KMS-11 (cell line): ENCODE measurements at regions not wholly inside any gene's neighbourhood (a gene's known extent, or its start where the extent isn't known, plus 50 kb on each side); places are given as distances from the start of the nearest gene placed in this dataset.

Experiments used
- H2AFZ ChIP-seq: fragments of 200-600 bp; sonication (generic); 2 replicates; pipeline ENCODE4 v1.6.1; 2016; ENCODE audit warnings: antibody characterized with exemption, mixed run types, low read depth
- H3K27ac ChIP-seq: fragments of 200-600 bp; sonication (generic); 2 replicates; pipeline ENCODE4 v1.6.1; 2016; ENCODE audit warnings: mild to moderate bottlenecking, mixed run types
- H3K27me3 ChIP-seq: fragments of 200-600 bp; sonication (generic); 2 replicates; pipeline ENCODE4 v1.6.1; 2017; ENCODE audit warnings: mild to moderate bottlenecking, low read depth, mixed run types, moderate library complexity; ENCODE audit not compliant: insufficient read depth
- H3K36me3 ChIP-seq: fragments of 200-600 bp; sonication (generic); 2 replicates; pipeline ENCODE4 v1.6.1; 2017; ENCODE audit warnings: mild to moderate bottlenecking, mixed run types; ENCODE audit not compliant: insufficient read depth
- H3K4me1 ChIP-seq: fragments of 200-600 bp; sonication (generic); 2 replicates; pipeline ENCODE4 v1.6.1; 2016; ENCODE audit warnings: mild to moderate bottlenecking, low read depth, mixed run types; ENCODE audit not compliant: poor library complexity, severe bottlenecking
- H3K4me2 ChIP-seq: fragments of 200-600 bp; sonication (generic); 2 replicates; pipeline ENCODE4 v1.7.0; 2016; ENCODE audit warnings: mild to moderate bottlenecking, mixed run types
- H3K4me3 ChIP-seq: fragments of 200-600 bp; sonication (generic); IDR thresholded peaks from 2 replicates; pipeline ENCODE4 v1.6.1; 2017; ENCODE audit warnings: low read depth, low read length, mixed read lengths; ENCODE audit not compliant: insufficient read depth
- H3K79me2 ChIP-seq: fragments of 200-600 bp; sonication (generic); 2 replicates; pipeline ENCODE4 v1.6.1; 2016; ENCODE audit warnings: low read depth, mixed run types; ENCODE audit not compliant: insufficient read depth
- H3K9ac ChIP-seq: fragments of 200-600 bp; sonication (generic); 2 replicates; pipeline ENCODE4 v1.6.1; 2016; ENCODE audit warnings: mild to moderate bottlenecking, mixed run types
- H4K20me1 ChIP-seq: fragments of 200-600 bp; sonication (generic); 2 replicates; pipeline ENCODE4 v1.6.1; 2016; ENCODE audit warnings: mild to moderate bottlenecking, mixed run types; ENCODE audit not compliant: insufficient read depth
- TF ChIP-seq, protein P1 (sequence below): fragments of 200-600 bp; sonication (generic); conservative IDR thresholded peaks from 2 replicates; pipeline ENCODE4 v1.6.1; 2017; ENCODE audit warnings: low read depth, mild to moderate bottlenecking, antibody characterized with exemption, low read length, moderate library complexity, mixed read lengths

DNA sequence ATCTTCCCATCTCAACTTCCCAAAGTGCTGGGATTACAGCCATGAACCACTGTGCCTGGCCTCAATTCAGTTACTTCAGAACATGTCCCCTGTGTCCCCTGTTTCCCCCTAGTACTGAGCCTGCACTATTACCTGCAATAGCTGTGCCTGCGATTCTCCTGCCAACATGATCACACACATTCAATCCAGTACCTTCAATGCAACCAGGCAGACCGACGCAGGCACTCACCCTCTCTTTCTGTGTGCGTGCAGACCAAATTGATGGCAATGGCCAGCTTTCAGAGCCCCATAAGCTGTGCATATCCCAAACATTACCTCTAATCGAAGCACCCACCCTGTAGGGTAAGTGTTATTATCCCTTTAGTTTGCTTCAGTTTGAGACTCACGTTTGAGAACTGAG, 73.0 kb upstream of the EPHB3 start:
- no peak overlapping the region for H3K9ac ChIP-seq
- TF ChIP-seq, protein P1, sequence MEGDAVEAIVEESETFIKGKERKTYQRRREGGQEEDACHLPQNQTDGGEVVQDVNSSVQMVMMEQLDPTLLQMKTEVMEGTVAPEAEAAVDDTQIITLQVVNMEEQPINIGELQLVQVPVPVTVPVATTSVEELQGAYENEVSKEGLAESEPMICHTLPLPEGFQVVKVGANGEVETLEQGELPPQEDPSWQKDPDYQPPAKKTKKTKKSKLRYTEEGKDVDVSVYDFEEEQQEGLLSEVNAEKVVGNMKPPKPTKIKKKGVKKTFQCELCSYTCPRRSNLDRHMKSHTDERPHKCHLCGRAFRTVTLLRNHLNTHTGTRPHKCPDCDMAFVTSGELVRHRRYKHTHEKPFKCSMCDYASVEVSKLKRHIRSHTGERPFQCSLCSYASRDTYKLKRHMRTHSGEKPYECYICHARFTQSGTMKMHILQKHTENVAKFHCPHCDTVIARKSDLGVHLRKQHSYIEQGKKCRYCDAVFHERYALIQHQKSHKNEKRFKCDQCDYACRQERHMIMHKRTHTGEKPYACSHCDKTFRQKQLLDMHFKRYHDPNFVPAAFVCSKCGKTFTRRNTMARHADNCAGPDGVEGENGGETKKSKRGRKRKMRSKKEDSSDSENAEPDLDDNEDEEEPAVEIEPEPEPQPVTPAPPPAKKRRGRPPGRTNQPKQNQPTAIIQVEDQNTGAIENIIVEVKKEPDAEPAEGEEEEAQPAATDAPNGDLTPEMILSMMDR: no peak
- H3K36me3 ChIP-seq: no peaks in the 10 kb centered on the region
- H3K79me2 ChIP-seq: no peaks in the 10 kb centered on the region
- no peak overlapping the region for H2AFZ ChIP-seq
- H4K20me1 ChIP-seq: no peaks in the 10 kb centered on the region
- no peaks in the 10 kb centered on the region for H3K27me3 ChIP-seq
- H3K27ac ChIP-seq: no peak overlapping the region
- no peak overlapping the region for H3K4me2 ChIP-seq
- no peaks in the 10 kb centered on the region for H3K4me1 ChIP-seq
- H3K4me3 ChIP-seq: no peak overlapping the region

DNA sequence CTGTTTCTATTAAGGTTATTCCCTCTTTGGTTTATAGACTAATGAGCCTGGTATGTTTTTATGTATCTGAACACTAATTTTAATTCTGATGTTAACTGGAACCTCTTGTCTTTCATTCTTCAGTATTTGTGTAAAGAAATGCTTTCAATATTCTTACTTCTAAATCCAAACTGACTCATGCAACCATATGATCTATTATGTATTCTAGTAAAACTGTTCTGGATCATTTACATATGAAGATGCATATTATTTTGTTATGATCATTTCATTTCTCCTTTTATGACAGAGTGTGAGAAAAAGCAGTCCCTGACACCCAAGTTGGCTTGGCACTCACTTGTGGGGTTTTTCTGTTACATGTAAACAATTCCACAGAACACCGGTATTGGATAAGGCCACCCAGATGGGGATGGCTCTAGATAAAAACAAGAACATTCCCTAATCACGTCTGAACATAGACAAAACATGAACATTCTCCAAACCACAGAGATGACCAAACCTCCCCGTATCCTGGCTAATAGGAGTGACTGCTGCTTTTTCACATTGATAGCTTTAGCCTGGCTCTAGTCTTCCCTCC, 72.2 kb upstream of the EPHB3 start:
- H3K4me1 ChIP-seq: no peaks in the 10 kb centered on the region
- no peaks in the 10 kb centered on the region for H3K36me3 ChIP-seq
- H3K79me2 ChIP-seq: no peaks in the 10 kb centered on the region
- no peak overlapping the region for H2AFZ ChIP-seq
- H3K4me3 ChIP-seq: no peak overlapping the region
- H3K9ac ChIP-seq: no peak overlapping the region
- H3K27me3 ChIP-seq: no peaks in the 10 kb centered on the region
- TF ChIP-seq, protein P1: no peak
- H3K4me2 ChIP-seq: no peak overlapping the region
- H4K20me1 ChIP-seq: no peaks in the 10 kb centered on the region
- H3K27ac ChIP-seq: no peak overlapping the region

DNA sequence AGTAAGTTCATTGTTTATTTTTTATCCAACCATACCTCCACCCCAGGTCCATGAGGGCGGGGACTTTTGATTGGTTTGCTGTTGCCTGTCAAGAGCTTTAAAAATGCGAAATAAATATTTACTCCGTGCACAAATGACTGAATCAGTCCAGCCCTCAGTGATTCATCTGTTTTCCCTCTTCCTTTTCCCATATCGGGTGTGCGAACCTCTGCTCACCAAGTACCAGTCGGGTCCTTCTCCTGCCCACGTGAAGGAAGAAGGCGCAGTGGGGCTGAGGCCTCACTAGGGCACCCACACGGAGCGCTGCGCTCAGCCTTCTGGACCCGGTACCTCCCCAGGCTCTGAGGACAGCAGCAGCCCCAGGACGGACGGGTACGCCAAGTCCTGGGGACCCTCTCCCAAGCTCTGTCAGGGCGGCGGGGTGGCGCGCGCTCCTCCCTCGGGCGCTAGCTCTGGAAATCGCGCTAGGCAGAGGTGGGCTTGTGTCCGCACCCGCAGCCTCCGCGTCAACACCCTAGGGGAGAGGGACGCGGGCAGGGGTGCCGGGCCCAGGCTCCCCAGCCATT, 70.5 kb upstream of the EPHB3 start:
- Histone ChIP-seq H3K36me3 (no peaks in the 10 kb centered on the region), H3K79me2 (no peaks in the 10 kb centered on the region), H2AFZ (no peak overlapping the region), H3K4me3 (no peak overlapping the region), H4K20me1 (no peaks in the 10 kb centered on the region), H3K4me1 (no peaks in the 10 kb centered on the region), H3K27me3 (no peaks in the 10 kb centered on the region), H3K9ac (no peak overlapping the region), H3K4me2 (no peak overlapping the region), H3K27ac (no peak overlapping the region)
- TF ChIP-seq, protein P1: no peak

DNA sequence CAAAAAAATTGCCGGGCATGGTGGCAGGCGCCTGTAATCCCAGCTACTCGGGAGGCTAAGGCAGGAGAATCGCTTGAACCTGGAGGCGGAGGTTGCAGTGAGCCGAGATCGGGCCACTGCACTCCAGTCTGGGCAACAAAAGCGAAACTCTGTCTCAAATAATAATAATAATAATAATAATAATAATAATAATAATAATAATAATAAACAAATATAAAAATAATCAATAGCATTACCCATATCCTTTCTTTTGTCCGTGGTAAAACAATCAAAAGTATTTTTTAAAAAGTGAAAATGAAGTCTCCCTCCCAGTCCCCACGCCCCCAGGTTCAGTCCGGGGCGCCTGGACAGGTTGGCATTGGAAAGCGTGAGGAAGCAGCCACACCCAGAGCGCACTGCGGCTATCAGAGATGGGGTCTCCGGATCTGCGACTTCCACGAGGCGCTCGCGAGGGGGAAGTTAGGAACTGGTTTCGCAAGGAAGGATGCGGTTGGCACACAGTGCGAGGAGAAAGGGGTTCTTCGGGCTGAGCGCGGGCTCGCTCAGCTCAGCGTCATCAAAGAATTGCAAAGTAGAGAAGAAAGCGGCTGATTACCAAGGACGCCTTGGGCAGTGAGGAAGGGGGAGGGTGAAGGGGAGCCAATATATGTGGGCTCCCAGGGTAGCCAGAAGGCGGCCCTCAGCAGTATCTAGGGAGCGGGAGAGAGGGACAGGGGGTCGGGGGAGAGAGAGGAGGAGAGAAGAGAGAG, 69.5 kb upstream of the EPHB3 start:
- H3K9ac ChIP-seq: no peak overlapping the region
- H2AFZ ChIP-seq: no peak overlapping the region
- H3K79me2 ChIP-seq: no peaks in the 10 kb centered on the region
- H4K20me1 ChIP-seq: no peaks in the 10 kb centered on the region
- H3K4me2 ChIP-seq: no peak overlapping the region
- no peaks in the 10 kb centered on the region for H3K36me3 ChIP-seq
- H3K27me3 ChIP-seq: no peaks in the 10 kb centered on the region
- no peak overlapping the region for H3K4me3 ChIP-seq
- TF ChIP-seq, protein P1: no peak
- no peak overlapping the region for H3K27ac ChIP-seq
- no peaks in the 10 kb centered on the region for H3K4me1 ChIP-seq
